Activated naive CD4-positive, alpha-beta T cell treated with anti-CD3 and anti-CD28 coated beads, Interleukin-2, amount 10 ng/mL, durations not matched to agents 7 days and 5 days (primary cell): ENCODE measurements at regions not wholly inside any gene's neighbourhood (a gene's known extent, or its start where the extent isn't known, plus 50 kb on each side); places are given as distances from the start of the nearest gene placed in this dataset.

Experiments
- CTCF ChIA-PET: fragments of 350-600 bp; sonication (Branson Sonifier 250); formaldehyde crosslinking; loops from one replicate; lab custom pipeline; 2021; ENCODE audit warnings: antibody characterized with exemption; lab: Charles Lee
- DNase-seq: peaks from one replicate; pipeline ENCODE4 v3.0.0-alpha.2; 2020
- H3K27ac Mint-ChIP-seq: one replicate; pipeline ENCODE4 v1.8.0; 2021; ENCODE audit warnings: mild to moderate bottlenecking, moderate library complexity, mixed read lengths
- H3K27me3 Mint-ChIP-seq: one replicate; pipeline ENCODE4 v1.8.0; 2021; ENCODE audit warnings: mild to moderate bottlenecking, mixed read lengths
- H3K36me3 Mint-ChIP-seq: one replicate; pipeline ENCODE4 v1.8.0; 2021; ENCODE audit warnings: mixed read lengths
- H3K4me1 Mint-ChIP-seq: one replicate; pipeline ENCODE4 v1.8.0; 2021; ENCODE audit warnings: mixed read lengths
- H3K4me3 Mint-ChIP-seq: one replicate; pipeline ENCODE4 v1.8.0; 2021; ENCODE audit warnings: mild to moderate bottlenecking, moderate library complexity, mixed read lengths
- H3K9me3 Mint-ChIP-seq: one replicate; pipeline ENCODE4 v1.8.0; 2021; ENCODE audit warnings: mixed read lengths

DNA sequence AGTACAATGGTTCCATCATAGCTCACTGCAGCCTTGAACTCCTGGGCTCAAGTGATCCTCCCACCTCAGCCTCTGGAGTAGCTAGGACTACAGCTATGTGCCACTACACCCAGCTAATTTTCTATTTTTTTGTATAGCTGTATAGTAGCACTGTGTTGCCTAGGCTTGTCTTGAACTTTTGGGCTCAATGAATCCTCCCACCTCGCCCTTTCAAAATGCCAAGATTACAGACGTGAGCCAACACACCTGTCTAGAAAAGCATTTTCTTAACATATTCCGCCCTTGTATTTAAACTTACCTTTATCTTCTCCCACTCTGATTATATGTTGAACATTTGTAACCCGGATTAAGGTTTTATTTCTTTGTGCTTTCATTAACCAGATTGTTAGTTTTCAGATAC is 750.7 kb upstream of the GCFC2 start:
- DNase-seq, result no peak
- no peak overlapping the region for H3K4me3 Mint-ChIP-seq
- H3K36me3 Mint-ChIP-seq, result no peaks in the 10 kb centered on the region
- CTCF ChIA-PET, result no interaction called here
- H3K27me3 Mint-ChIP-seq, result no peaks in the 10 kb centered on the region
- no peaks in the 10 kb centered on the region for H3K4me1 Mint-ChIP-seq
- no peaks in the 10 kb centered on the region for H3K9me3 Mint-ChIP-seq
- H3K27ac Mint-ChIP-seq, result no peak overlapping the region

- H3K9me3 Mint-ChIP-seq, result no peaks in the 10 kb centered on the region
- H3K36me3 Mint-ChIP-seq, result no peaks in the 10 kb centered on the region
- H3K4me1 Mint-ChIP-seq, result no peaks in the 10 kb centered on the region
- no peak overlapping the region for H3K4me3 Mint-ChIP-seq
- DNase-seq, result no peak
- no peak overlapping the region for H3K27ac Mint-ChIP-seq
- CTCF ChIA-PET, result no interaction called here
- H3K27me3 Mint-ChIP-seq, result no peaks in the 10 kb centered on the region
Measured at GRCh38 chr2:76455910-76456309, 745.2 kb upstream of the GCFC2 start.

DNA sequence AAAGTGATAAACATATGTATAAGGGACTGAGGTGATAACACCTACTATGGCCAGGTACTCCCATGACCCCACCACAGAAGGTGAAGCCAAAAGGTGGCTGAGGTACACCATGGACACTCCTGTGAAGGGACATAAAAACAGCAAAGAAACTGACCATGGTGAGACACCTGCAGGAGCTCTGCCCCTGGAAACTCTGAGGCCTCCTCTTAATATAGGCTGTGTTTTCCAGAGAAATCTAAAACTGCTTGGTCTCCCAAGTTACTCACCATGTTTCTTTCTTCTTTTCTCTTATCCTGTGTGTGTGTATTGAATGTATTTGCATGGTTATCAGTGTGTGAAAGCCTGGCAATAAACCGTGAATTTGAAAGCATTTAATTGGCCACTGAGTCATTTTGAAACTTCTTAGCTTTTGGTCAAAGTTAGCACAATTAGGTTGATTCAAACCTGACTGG is 739.3 kb upstream of the GCFC2 start:
- Mint-ChIP-seq H3K36me3 (no peaks in the 10 kb centered on the region), H3K9me3 (peaks cover 5% of the 10 kb centered on the region), H3K4me3 (no peak overlapping the region), H3K27ac (no peak overlapping the region), H3K27me3 (no peaks in the 10 kb centered on the region), H3K4me1 (no peaks in the 10 kb centered on the region)
- CTCF ChIA-PET, result no interaction called here
- no peak for DNase-seq

GRCh38 chr2:76448956-76449355 is 738.2 kb upstream of the GCFC2 start:
- Mint-ChIP-seq H3K36me3 (no peaks in the 10 kb centered on the region), H3K4me1 (no peaks in the 10 kb centered on the region), H3K27me3 (no peaks in the 10 kb centered on the region), H3K27ac (no peak overlapping the region), H3K9me3 (peaks cover 10% of the 10 kb centered on the region), H3K4me3 (no peak overlapping the region)
- DNase-seq, result no peak
- CTCF ChIA-PET, result no interaction called here

GRCh38 chr2:76447294-76447693 is 736.6 kb upstream of the GCFC2 start:
- CTCF ChIA-PET, result no interaction called here
- Mint-ChIP-seq H3K27me3 (no peaks in the 10 kb centered on the region), H3K9me3 (peaks cover 10% of the 10 kb centered on the region)

DNA sequence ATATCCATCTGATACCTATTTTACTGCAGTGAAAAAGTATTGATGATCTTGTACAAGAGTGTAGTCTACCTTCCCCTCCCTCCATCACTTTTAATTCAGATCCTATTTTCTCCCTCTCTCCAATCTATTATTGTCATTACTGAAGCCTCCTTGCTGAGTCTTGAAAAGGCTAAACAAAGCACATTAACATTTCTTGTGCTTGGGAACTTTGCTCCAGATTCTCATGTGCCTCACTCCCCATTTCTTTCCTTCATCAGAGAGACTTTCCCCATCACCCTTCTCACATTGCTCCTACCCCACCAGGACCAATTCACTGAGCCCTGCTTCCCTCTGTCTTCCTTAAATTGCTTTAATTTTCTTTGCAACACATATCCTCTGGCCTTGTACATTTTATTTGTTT is 736.2 kb upstream of the GCFC2 start:
- H3K4me3 Mint-ChIP-seq, result no peak overlapping the region

More at GRCh38 chr2:76447294-76447693, 736.6 kb upstream of the GCFC2 start:
- H3K36me3 Mint-ChIP-seq, result no peaks in the 10 kb centered on the region
- no peaks in the 10 kb centered on the region for H3K4me1 Mint-ChIP-seq
- DNase-seq, result no peak
- no peak overlapping the region for H3K4me3 Mint-ChIP-seq
- H3K27ac Mint-ChIP-seq, result no peak overlapping the region

GRCh38 chr2:76445880-76446279 is 735.2 kb upstream of the GCFC2 start:
- Mint-ChIP-seq H3K27me3 (no peaks in the 10 kb centered on the region), H3K4me1 (no peaks in the 10 kb centered on the region), H3K36me3 (no peaks in the 10 kb centered on the region), H3K4me3 (no peak overlapping the region), H3K27ac (no peak overlapping the region), H3K9me3 (peaks cover 10% of the 10 kb centered on the region)
- CTCF ChIA-PET, result no interaction called here
- no peak for DNase-seq

More for the DNA sequence above, 736.2 kb upstream of the GCFC2 start:
- Mint-ChIP-seq H3K4me1 (no peaks in the 10 kb centered on the region), H3K9me3 (peaks cover 10% of the 10 kb centered on the region), H3K27ac (no peak overlapping the region), H3K27me3 (no peaks in the 10 kb centered on the region), H3K36me3 (no peaks in the 10 kb centered on the region)
- DNase-seq, result no peak
- CTCF ChIA-PET, result no interaction called here

DNA sequence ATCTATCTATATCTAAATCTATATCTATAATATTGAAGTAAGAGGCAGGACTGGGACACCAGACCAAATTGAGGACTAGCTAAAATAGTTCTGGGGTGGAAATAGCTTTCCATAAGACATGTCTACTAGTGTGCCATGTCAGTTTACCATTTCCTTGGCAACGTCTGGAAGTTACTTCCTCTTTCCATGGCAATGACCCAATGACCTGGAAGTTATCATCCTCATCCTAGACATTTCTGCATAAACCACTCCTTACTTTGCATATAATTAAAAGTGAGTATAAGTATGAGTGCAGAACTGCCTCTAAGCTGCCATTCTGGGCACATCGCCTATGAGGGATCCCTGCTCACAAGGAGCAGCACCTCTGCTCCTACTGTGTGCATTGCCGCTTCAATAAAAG is 734.0 kb upstream of the GCFC2 start:
- Mint-ChIP-seq H3K9me3 (peaks cover 10% of the 10 kb centered on the region), H3K4me1 (no peaks in the 10 kb centered on the region), H3K27me3 (no peaks in the 10 kb centered on the region), H3K27ac (no peak overlapping the region), H3K36me3 (no peaks in the 10 kb centered on the region), H3K4me3 (no peak overlapping the region)
- CTCF ChIA-PET, result no interaction called here
- no peak for DNase-seq

- H3K4me1 Mint-ChIP-seq, result no peaks in the 10 kb centered on the region
- no peak overlapping the region for H3K27ac Mint-ChIP-seq
- CTCF ChIA-PET, result no interaction called here
- DNase-seq, result no peak
- peaks cover 4% of the 10 kb centered on the region for H3K9me3 Mint-ChIP-seq
- no peaks in the 10 kb centered on the region for H3K27me3 Mint-ChIP-seq
- H3K36me3 Mint-ChIP-seq, result no peaks in the 10 kb centered on the region
- no peak overlapping the region for H3K4me3 Mint-ChIP-seq
Measured at GRCh38 chr2:76437564-76437963, 726.8 kb upstream of the GCFC2 start.

GRCh38 chr2:76429374-76429773 is 718.7 kb upstream of the GCFC2 start:
- H3K27ac Mint-ChIP-seq, result no peak overlapping the region
- H3K4me1 Mint-ChIP-seq, result no peaks in the 10 kb centered on the region
- H3K9me3 Mint-ChIP-seq, result peaks cover 17% of the 10 kb centered on the region
- H3K36me3 Mint-ChIP-seq, result no peaks in the 10 kb centered on the region
- CTCF ChIA-PET, result no interaction called here
- no peak overlapping the region for H3K4me3 Mint-ChIP-seq
- H3K27me3 Mint-ChIP-seq, result no peaks in the 10 kb centered on the region
- no peak for DNase-seq

DNA sequence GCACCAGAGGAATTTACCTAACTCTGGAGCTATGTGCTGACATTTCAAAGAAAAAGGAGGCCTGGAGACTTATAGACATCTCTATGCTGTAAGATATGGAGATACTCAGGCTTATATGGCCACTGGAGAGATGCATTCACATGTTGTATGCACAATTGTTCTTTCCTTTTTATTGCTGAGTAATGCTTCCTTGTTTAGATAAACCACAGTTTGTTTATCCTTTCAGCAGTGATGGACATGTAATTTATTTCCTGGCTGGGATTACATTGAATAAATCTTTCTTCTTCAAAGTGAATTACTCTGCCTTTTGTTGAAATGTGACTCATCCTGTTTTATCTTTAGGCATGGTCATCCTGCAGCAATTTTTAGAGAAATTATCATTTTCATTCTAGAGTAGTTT is 716.7 kb upstream of the GCFC2 start:
- Mint-ChIP-seq H3K36me3 (no peaks in the 10 kb centered on the region), H3K9me3 (peaks cover 17% of the 10 kb centered on the region), H3K4me3 (no peak overlapping the region), H3K4me1 (no peaks in the 10 kb centered on the region), H3K27me3 (no peaks in the 10 kb centered on the region), H3K27ac (no peak overlapping the region)
- CTCF ChIA-PET, result no interaction called here
- DNase-seq, result no peak

DNA sequence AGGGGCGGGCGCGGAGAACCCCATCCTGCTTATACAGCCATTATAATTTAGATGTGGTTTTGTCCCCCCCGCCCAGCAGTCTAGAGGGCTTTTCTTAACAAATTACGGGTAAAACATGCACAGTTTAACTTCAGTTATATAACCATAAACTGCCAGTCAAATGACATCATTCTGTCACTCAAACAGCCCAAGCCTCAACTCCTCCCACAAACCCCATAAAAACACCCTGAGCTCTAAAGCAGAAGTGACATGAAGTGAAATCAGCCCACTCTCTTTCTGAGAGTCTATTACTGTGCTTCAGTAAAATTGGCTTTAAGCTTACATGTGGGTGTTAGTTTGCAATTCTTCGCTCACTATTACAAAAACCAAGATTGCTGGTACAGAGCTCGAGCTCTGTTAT is 705.1 kb upstream of the GCFC2 start:
- Mint-ChIP-seq H3K27me3 (no peaks in the 10 kb centered on the region), H3K9me3 (peaks cover 16% of the 10 kb centered on the region), H3K4me1 (no peaks in the 10 kb centered on the region), H3K4me3 (no peak overlapping the region), H3K27ac (no peak overlapping the region), H3K36me3 (no peaks in the 10 kb centered on the region)
- no peak for DNase-seq
- CTCF ChIA-PET, result no interaction called here

DNA sequence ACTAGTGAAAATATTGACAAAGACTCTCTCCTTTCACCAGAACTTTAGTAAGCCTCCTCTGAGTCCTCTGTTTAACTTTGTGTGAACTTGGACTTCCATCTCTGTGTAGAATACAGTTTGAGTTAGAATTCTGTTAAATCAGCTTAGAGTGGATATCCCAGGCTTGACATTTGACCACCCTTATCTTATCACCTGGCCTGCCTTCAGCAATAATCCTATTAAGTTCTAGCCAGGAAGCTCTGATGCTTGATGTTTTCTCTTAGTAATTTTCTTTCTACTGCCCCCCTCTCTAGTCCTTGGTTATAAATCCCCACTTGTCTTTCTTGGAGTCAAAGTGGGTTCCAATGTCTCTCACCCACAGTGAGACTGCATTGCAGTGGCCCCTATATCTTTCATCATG is 702.7 kb upstream of the GCFC2 start:
- H3K9me3 Mint-ChIP-seq, result peaks cover 18% of the 10 kb centered on the region
- H3K4me1 Mint-ChIP-seq, result no peaks in the 10 kb centered on the region
- no peak overlapping the region for H3K4me3 Mint-ChIP-seq
- CTCF ChIA-PET, result no interaction called here
- H3K36me3 Mint-ChIP-seq, result no peaks in the 10 kb centered on the region
- H3K27ac Mint-ChIP-seq, result no peak overlapping the region
- no peaks in the 10 kb centered on the region for H3K27me3 Mint-ChIP-seq
- DNase-seq, result no peak

- CTCF ChIA-PET, result no interaction called here
- Mint-ChIP-seq H3K9me3 (peaks cover 11% of the 10 kb centered on the region), H3K4me3 (no peak overlapping the region), H3K27me3 (no peaks in the 10 kb centered on the region), H3K27ac (no peak overlapping the region), H3K36me3 (no peaks in the 10 kb centered on the region), H3K4me1 (no peaks in the 10 kb centered on the region)
- DNase-seq, result no peak
Measured at GRCh38 chr2:76406134-76406855, 695.6 kb upstream of the GCFC2 start.

DNA sequence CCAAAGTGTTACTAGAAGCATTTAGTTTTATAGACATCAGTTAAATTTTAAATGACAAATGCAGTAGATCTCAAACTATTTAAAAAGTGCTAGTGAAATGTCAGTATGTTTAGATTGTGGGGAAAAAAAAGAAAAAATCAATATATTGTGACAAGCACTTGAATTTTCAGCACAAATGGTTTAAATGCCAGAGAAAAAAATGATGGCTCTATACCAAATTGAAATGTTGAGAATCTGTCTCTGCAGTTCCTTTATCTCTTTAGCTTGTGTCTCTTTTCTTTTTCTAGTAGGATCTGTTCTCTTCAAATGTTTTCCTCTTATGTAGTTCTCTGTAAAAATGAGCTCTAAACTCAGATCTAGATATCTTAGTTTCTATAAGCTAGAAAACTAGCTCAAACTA is 682.6 kb upstream of the GCFC2 start:
- Mint-ChIP-seq H3K27ac (no peak overlapping the region), H3K9me3 (peaks cover 8% of the 10 kb centered on the region), H3K27me3 (no peaks in the 10 kb centered on the region), H3K4me3 (no peak overlapping the region), H3K4me1 (no peaks in the 10 kb centered on the region), H3K36me3 (no peaks in the 10 kb centered on the region)
- CTCF ChIA-PET, result no interaction called here
- DNase-seq, result no peak
